GM12864 (cell line): ENCODE measurements at regions not wholly inside any gene's neighbourhood (a gene's known extent, or its start where the extent isn't known, plus 50 kb on each side); places are given as distances from the start of the nearest gene placed in this dataset.

Experiments used
- DNase-seq: peaks from one replicate; pipeline ENCODE4 v3.0.0-alpha.2; 2011; ENCODE audit warnings: low read depth
- H3K4me3 ChIP-seq: 2 replicates; pipeline ENCODE4 v1.5.1; 2011; ENCODE audit warnings: mild to moderate bottlenecking, low read depth, low read length, control low read depth
- TF ChIP-seq, protein P1 (sequence below): IDR thresholded peaks from 2 replicates; pipeline ENCODE4 v1.5.1; 2011; ENCODE audit warnings: low read depth, mild to moderate bottlenecking, moderate library complexity, low read length, control low read depth, inconsistent platforms; ENCODE audit errors: missing control alignments

GRCh38 chr11:8330404-8330803, 66.7 kb upstream of the LMO1 start:
- DNase-seq, result no peak
- TF ChIP-seq, protein P1, sequence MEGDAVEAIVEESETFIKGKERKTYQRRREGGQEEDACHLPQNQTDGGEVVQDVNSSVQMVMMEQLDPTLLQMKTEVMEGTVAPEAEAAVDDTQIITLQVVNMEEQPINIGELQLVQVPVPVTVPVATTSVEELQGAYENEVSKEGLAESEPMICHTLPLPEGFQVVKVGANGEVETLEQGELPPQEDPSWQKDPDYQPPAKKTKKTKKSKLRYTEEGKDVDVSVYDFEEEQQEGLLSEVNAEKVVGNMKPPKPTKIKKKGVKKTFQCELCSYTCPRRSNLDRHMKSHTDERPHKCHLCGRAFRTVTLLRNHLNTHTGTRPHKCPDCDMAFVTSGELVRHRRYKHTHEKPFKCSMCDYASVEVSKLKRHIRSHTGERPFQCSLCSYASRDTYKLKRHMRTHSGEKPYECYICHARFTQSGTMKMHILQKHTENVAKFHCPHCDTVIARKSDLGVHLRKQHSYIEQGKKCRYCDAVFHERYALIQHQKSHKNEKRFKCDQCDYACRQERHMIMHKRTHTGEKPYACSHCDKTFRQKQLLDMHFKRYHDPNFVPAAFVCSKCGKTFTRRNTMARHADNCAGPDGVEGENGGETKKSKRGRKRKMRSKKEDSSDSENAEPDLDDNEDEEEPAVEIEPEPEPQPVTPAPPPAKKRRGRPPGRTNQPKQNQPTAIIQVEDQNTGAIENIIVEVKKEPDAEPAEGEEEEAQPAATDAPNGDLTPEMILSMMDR, result no peak
- no peak overlapping the region for H3K4me3 ChIP-seq

GRCh38 chr11:8329847-8330361, 66.2 kb upstream of the LMO1 start:
- H3K4me3 ChIP-seq, result no peak overlapping the region
- TF ChIP-seq, protein P1, result no peak
- DNase-seq, result no peak

GRCh38 chr11:8329336-8329735, 65.7 kb upstream of the LMO1 start:
- TF ChIP-seq, protein P1, result no peak
- DNase-seq, result no peak
- H3K4me3 ChIP-seq, result no peak overlapping the region

DNA sequence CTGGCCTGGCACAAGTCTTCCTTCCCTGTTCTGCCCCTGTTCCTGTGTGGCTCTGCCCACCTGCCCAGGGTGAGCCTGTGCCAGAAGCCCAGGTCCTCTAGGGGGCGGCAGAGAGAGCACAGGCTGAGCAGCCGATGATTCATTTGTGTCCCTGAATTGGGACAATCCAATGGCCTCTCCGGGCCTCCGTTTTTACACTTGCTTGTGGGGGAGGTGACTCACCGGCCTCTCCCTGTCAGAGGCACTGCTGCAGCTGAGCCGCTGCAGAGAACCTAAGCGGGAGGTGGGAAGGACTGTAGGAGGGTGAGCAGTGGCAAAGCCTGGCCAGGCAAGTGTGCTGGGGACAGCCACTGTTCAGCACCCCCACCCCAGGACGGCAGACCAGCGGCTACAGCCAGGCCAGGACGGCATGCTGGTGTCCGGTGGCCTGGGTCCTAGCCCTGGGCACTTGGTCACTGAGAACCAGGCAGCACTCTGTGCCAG, 65.2 kb upstream of the LMO1 start:
- H3K4me3 ChIP-seq, result no peak overlapping the region
- peak; percentile 15 for DNase-seq
- TF ChIP-seq, protein P1, result peak; percentile 88

DNA sequence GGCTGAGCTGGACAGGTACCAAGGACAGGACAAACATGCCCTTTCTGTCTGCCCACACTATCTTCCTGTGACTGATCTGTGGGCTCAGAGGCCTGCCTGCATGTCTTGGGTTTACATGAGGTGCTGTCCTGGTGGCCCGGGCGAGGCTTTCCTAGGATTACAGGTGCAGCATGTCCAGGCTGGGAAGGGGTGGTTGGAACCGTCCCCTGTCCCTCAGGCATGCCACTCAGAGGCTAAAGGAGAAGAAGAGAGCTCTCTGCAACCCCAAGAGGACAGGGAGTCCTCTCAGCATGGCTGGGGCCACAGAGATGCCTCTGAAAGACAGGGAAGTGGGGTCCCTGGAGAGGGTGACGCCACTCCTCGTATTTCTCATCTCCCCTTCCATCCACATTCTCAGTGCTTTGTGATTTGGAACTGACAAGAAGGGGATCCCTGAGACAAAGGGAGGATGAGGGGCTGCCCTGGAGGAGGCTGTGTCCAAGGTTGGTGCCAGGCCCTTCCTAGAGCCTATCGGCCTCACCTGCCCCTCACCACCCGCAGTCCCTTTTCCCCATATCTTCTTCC, 64.6 kb upstream of the LMO1 start:
- H3K4me3 ChIP-seq, result no peak overlapping the region
- no peak for DNase-seq
- TF ChIP-seq, protein P1, result no peak

GRCh38 chr11:8327761-8328192, 64.1 kb upstream of the LMO1 start:
- no peak overlapping the region for H3K4me3 ChIP-seq
- TF ChIP-seq, protein P1, result no peak
- DNase-seq, result peak; percentile 15

DNA sequence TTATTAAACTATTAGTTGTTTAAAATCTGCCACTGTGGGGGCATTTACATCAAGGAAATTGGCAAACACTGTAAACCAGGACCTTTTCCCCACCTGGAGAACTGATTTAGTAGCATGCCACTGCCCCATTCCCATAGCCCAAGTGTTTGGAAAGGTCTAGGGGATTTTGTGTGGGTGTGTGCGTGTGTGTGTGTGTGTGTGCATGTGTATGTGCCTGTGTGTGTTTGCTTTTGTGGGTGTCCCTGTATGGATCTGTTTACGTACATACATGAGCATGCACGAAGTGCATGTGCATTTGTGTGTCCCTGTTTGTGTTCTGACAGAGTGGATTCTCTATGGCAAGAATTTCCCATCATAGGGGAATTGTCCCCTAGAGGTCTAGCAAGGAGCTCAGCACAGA, 62.7 kb upstream of the LMO1 start:
- no peak overlapping the region for H3K4me3 ChIP-seq
- no peak for DNase-seq

More for the DNA sequence above, 62.7 kb upstream of the LMO1 start:
- TF ChIP-seq, protein P1, result no peak
